K562 (cell line): ENCODE measurements at regions not wholly inside any gene's neighbourhood (a gene's known extent, or its start where the extent isn't known, plus 50 kb on each side); places are given as distances from the start of the nearest gene placed in this dataset.

ENCODE experiments used
- ATAC-seq: fragments of 200-7000 bp; cut with Tn5 transposase; 3 replicates; pipeline ENCODE4 v1.9.1; 2020; ENCODE audit warnings: moderate library complexity
- BruUV-seq: library from RNA; stranded (reverse); fragments of 400-500 nt; replicated peaks from 2 replicates; lab custom pipeline; 2021; lab: Mats Ljungman, UMichigan
- CTCF ChIA-PET: fragments of 300-600 bp; formaldehyde crosslinking; extraction: SDS; loops from one replicate; lab custom pipeline; 2021; ENCODE audit warnings: low intra/inter-chr PET ratio; lab: Yijun Ruan, JAX
- POLR2A ChIA-PET: fragments of 300-600, 350-650 bp; sonication (Branson Sonifier 250); formaldehyde crosslinking; extraction: SDS; loops from one replicate; lab custom pipeline; 2021; ENCODE audit warnings: antibody characterized with exemption, inconsistent platforms; lab: Yijun Ruan, JAX
- DNase-seq, 4 experiments: peaks; one replicate each; pipeline versions ENCODE4 v3.0.0 to v3.0.0-alpha.2; 2011 to 2018; ENCODE audit warnings: low spot score in 3 of 4, mixed read lengths in 3 of 4; ENCODE audit errors: extremely low read depth in 1 of 4
- FAIRE-seq: peaks from 2 replicates; lab custom pipeline; 2011; peaks lifted over from hg19 to GRCh38; lab: Jason Lieb, UNC
- H2AFZ ChIP-seq: 2 replicates; pipeline ENCODE4 v1.6.0; 2011; ENCODE audit warnings: low read depth, low read length, control low read depth, inconsistent platforms
- H3K27ac ChIP-seq: fragments of 200-600 bp; 3 replicates; pipeline ENCODE4 v1.8.0; 2011; ENCODE audit warnings: low read depth, mild to moderate bottlenecking, control low read depth, inconsistent platforms, low read length, moderate library complexity, mixed read lengths; ENCODE audit errors: extremely low read depth
- H3K27me3 ChIP-seq, 2 experiments: fragments of 300-600 bp in 1 of 2; 2 replicates in 1 of 2; 3 replicates in 1 of 2; pipeline versions ENCODE4 v1.6.0 to v1.8.0; 2011; ENCODE audit warnings: inconsistent platforms in 2 of 2, low read length in 2 of 2, mild to moderate bottlenecking in 1 of 2, mixed read lengths in 1 of 2, moderate library complexity in 1 of 2; ENCODE audit not compliant: control insufficient read depth in 2 of 2, insufficient read depth in 2 of 2
- H3K36me3 ChIP-seq: fragments of 300-600 bp; 3 replicates; pipeline ENCODE4 v1.8.0; 2011; ENCODE audit warnings: mild to moderate bottlenecking, low read length, inconsistent platforms; ENCODE audit not compliant: control insufficient read depth, insufficient read depth
- H3K4me1 ChIP-seq, 2 experiments: fragments of 200-600 bp in 1 of 2; replicated peaks in 1 of 2; 2 replicates in 1 of 2; 3 replicates in 1 of 2; pipeline versions ENCODE4 v1.5.1 to v1.8.0; 2011; ENCODE audit warnings: inconsistent platforms in 2 of 2, low read length in 2 of 2, mild to moderate bottlenecking in 1 of 2, mixed read lengths in 1 of 2, moderate library complexity in 1 of 2; ENCODE audit not compliant: control insufficient read depth in 2 of 2, insufficient read depth in 2 of 2
- H3K4me2 ChIP-seq: 2 replicates; pipeline ENCODE4 v1.6.1; 2011; ENCODE audit warnings: low read length, control low read depth, inconsistent platforms, mixed read lengths; ENCODE audit not compliant: insufficient read depth
- H3K4me3 ChIP-seq: fragments of 200-600 bp; sonication (generic), shearing (Covaris generic); 2 replicates; pipeline ENCODE4 v1.5.1; 2016; ENCODE audit warnings: control low read depth, inconsistent platforms
- H3K79me2 ChIP-seq: fragments of 200-600 bp; 3 replicates; pipeline ENCODE4 v1.8.0; 2011; ENCODE audit warnings: low read length, inconsistent platforms; ENCODE audit not compliant: control insufficient read depth, insufficient read depth
- H3K9ac ChIP-seq, 2 experiments: 2 replicates each; pipeline versions ENCODE4 v1.6.0 to v1.6.1; 2011; ENCODE audit warnings: low read depth in 2 of 2, low read length in 2 of 2, control low read depth in 1 of 2, inconsistent platforms in 1 of 2, mild to moderate bottlenecking in 1 of 2, mixed read lengths in 1 of 2; ENCODE audit not compliant: insufficient read depth in 1 of 2
- H3K9me1 ChIP-seq: one replicate; pipeline ENCODE4 v1.6.0; 2011; ENCODE audit warnings: inconsistent platforms, mild to moderate bottlenecking, low read length, moderate library complexity; ENCODE audit not compliant: control insufficient read depth, insufficient read depth
- H3K9me3 ChIP-seq: replicated peaks from 2 replicates; pipeline ENCODE4 v1.5.1; 2011; ENCODE audit warnings: low read depth, low read length, inconsistent platforms; ENCODE audit not compliant: control insufficient read depth, insufficient read depth
- H4K20me1 ChIP-seq: replicated peaks from 2 replicates; pipeline ENCODE4 v1.6.1; 2011; ENCODE audit warnings: low read length, inconsistent platforms, mixed read lengths; ENCODE audit not compliant: control insufficient read depth, insufficient read depth
- CREB3 ChIP-seq: fragments of 450-650 bp; conservative IDR thresholded peaks from 2 replicates; pipeline ENCODE4 v1.6.1; 2016; ENCODE audit warnings: missing genetic modification characterization, low read depth, mild to moderate bottlenecking, missing compliant biosample characterization, moderate library complexity
- GATAD2B ChIP-seq: fragments of 450-650 bp; IDR thresholded peaks from 2 replicates; pipeline ENCODE4 v1.6.1; 2017; ENCODE audit warnings: mild to moderate bottlenecking, borderline replicate concordance
- JUN ChIP-seq, 2 experiments: sonication (generic) in 1 of 2; formaldehyde crosslinking in 1 of 2; IDR thresholded peaks; 2 replicates each; pipeline versions ENCODE4 v1.6.1 to v1.8.0; 2012 to 2022; ENCODE audit warnings: borderline replicate concordance in 2 of 2, mild to moderate bottlenecking in 2 of 2, improper control_type of control experiment in 1 of 2, low read depth in 1 of 2, low read length in 1 of 2, missing genetic modification reagents in 1 of 2
- NFXL1 ChIP-seq: fragments of 450-650 bp; formaldehyde crosslinking; IDR thresholded peaks from 2 replicates; pipeline ENCODE4 v1.4.0; 2021; ENCODE audit warnings: mild to moderate bottlenecking
- TRIM24 ChIP-seq, 2 experiments: fragments of 450-650 bp; IDR thresholded peaks; 2 replicates each; pipeline ENCODE4 v1.6.1; 2016
- ZMIZ1 ChIP-seq, 2 experiments: fragments of 150-350 bp in 1 of 2; IDR thresholded peaks; 2 replicates each; pipeline ENCODE4 v1.6.1; 2012 to 2016; ENCODE audit warnings: low read depth in 2 of 2, low read length in 2 of 2, mild to moderate bottlenecking in 1 of 2, moderate library complexity in 1 of 2
- ZNF644 ChIP-seq: fragments of 200-800 bp; sonication (Bioruptor generic); IDR thresholded peaks from 2 replicates; pipeline ENCODE4 v1.6.1; 2016; ENCODE audit warnings: low read depth, missing genetic modification characterization, missing compliant biosample characterization
- WGBS: fragments of 100-300 bp; shearing (Covaris generic); methylation state at CpG from one replicate; pipeline ENCODE4 v1.1.6; 2016; ENCODE audit warnings: low coverage, mixed read lengths; ENCODE audit not compliant: insufficient coverage; ENCODE audit errors: missing lambda C conversion rate; 5-methylcytosine and 5-hydroxymethylcytosine counted together
- in situ Hi-C: fragments of 300-500 bp; cut with MboI; formaldehyde crosslinking; loops from 4 replicates; pipeline ENCODE4 v1.15.0; 2018; ENCODE audit warnings: inconsistent platforms, mixed read lengths
- intact Hi-C: fragments of 100-400 bp; cut with micrococcal nuclease; formaldehyde crosslinking; loops from 2 replicates; pipeline ENCODE4 v1.14.2; 2022

GRCh38 chr21:17370916-17371315, 141.9 kb upstream of the CXADR start:
- no peaks in the 10 kb centered on the region for H3K4me1 ChIP-seq
- intact Hi-C loops (no loop called here), in situ Hi-C loops (no loop called here)
- POLR2A ChIA-PET: no interaction called here
- no peak for FAIRE-seq
- H3K4me2 ChIP-seq: no peak overlapping the region
- no peak overlapping the region for H2AFZ ChIP-seq
- H3K79me2 ChIP-seq: no peaks in the 10 kb centered on the region
- CTCF ChIA-PET: no interaction called here
- no peak for DNase-seq
- H3K9ac ChIP-seq: no peak overlapping the region
- BruUV-seq: no TSS peak
- H3K27ac ChIP-seq: no peak overlapping the region
- H3K9me1 ChIP-seq: no peaks in the 10 kb centered on the region
- H3K9me3 ChIP-seq: no peaks in the 10 kb centered on the region
- H4K20me1 ChIP-seq: no peaks in the 10 kb centered on the region
- H3K4me3 ChIP-seq: no peak overlapping the region
- no peaks in the 10 kb centered on the region for H3K27me3 ChIP-seq
- 1% methylated on average over 5 of the region's 5 CpGs for WGBS
- no peak for TF ChIP-seq GATAD2B
- ATAC-seq: no peak
- no peaks in the 10 kb centered on the region for H3K36me3 ChIP-seq

GRCh38 chr21:17371450-17371849, 141.4 kb upstream of the CXADR start:
- H3K9me1 ChIP-seq: no peaks in the 10 kb centered on the region
- H3K79me2 ChIP-seq: no peaks in the 10 kb centered on the region
- no peaks in the 10 kb centered on the region for H3K9me3 ChIP-seq
- in situ Hi-C loops (no loop called here), intact Hi-C loops (no loop called here)
- no peak overlapping the region for H3K9ac ChIP-seq
- no peak overlapping the region for H3K4me3 ChIP-seq
- DNase-seq: no peak
- no peak for FAIRE-seq
- H3K27ac ChIP-seq: no peak overlapping the region
- H3K4me1 ChIP-seq: no peaks in the 10 kb centered on the region
- no peak for ATAC-seq
- no peak overlapping the region for H3K4me2 ChIP-seq
- no CpG with 5 or more reads among the region's 1 CpG for WGBS
- no peaks in the 10 kb centered on the region for H4K20me1 ChIP-seq
- H3K27me3 ChIP-seq: no peaks in the 10 kb centered on the region
- TF ChIP-seq CREB3 (tag) (no peak), TRIM24 (IDR thresholded peaks at IDR 0.05) (no peak), ZMIZ1 (IDR thresholded peaks at IDR 0.05; ENCODE audit: low read depth in 2 of 2, low read length in 2 of 2) (no peak), JUN (IDR thresholded peaks at IDR 0.05; ENCODE audit: borderline replicate concordance, low read depth, low read length) (no peak), JUN (CRISPR knock-in tag; IDR thresholded peaks at IDR 0.05; ENCODE audit: borderline replicate concordance) (no peak), NFXL1 (CRISPR knock-in tag) (no peak), ZNF644 (tag) (no peak)
- H3K36me3 ChIP-seq: no peaks in the 10 kb centered on the region
- no peak overlapping the region for H2AFZ ChIP-seq
- POLR2A ChIA-PET: no interaction called here
- no TSS peak for BruUV-seq
- CTCF ChIA-PET: no interaction called here
